LNCaP clone FGC (cell line): ENCODE measurements at regions not wholly inside any gene's neighbourhood (a gene's known extent, or its start where the extent isn't known, plus 50 kb on each side); places are given as distances from the start of the nearest gene placed in this dataset.
A peak's percentile ranks its signal among the peaks of the same experiment; 100 is the strongest.

Experiments used
- DNase-seq: peaks from one replicate; pipeline ENCODE4 v3.0.0-alpha.2; 2011; ENCODE audit warnings: low read depth
- H3K4me3 ChIP-seq: 2 replicates; pipeline ENCODE4 v1.5.1; 2011; ENCODE audit warnings: mild to moderate bottlenecking, low read depth, low read length, control low read depth
- CTCF ChIP-seq: IDR thresholded peaks from 2 replicates; pipeline ENCODE4 v1.5.1; 2012; ENCODE audit warnings: mild to moderate bottlenecking; ENCODE audit not compliant: control insufficient read depth, insufficient read depth; ENCODE audit errors: extremely low read depth

GRCh38 chr5:23703940-23704855 lies 196.8 kb downstream of the PRDM9 start:
- no peak overlapping the region for H3K4me3 ChIP-seq
- peak; percentile 93 for DNase-seq
- TF ChIP-seq CTCF: no peak

- TF ChIP-seq CTCF: no peak
- DNase-seq: no peak
- H3K4me3 ChIP-seq: no peak overlapping the region
These were observed 210.1 kb downstream of the PRDM9 start for GRCh38 chr5:23717486-23717885.

- no peak for DNase-seq
- no peak overlapping the region for H3K4me3 ChIP-seq
- no peak for TF ChIP-seq CTCF
These were observed 211.2 kb downstream of the PRDM9 start for GRCh38 chr5:23718564-23718963.

GRCh38 chr5:23721336-23721735 lies 213.9 kb downstream of the PRDM9 start:
- no peak for TF ChIP-seq CTCF
- H3K4me3 ChIP-seq: no peak overlapping the region
- no peak for DNase-seq

- peak; percentile 98 for DNase-seq
- no peak for TF ChIP-seq CTCF
- peak overlapping the region; percentile 40 for H3K4me3 ChIP-seq
These were observed 219.9 kb downstream of the PRDM9 start for GRCh38 chr5:23727271-23727670.

- DNase-seq: no peak
- TF ChIP-seq CTCF: no peak
- no peak overlapping the region for H3K4me3 ChIP-seq
These were observed 222.6 kb downstream of the PRDM9 start for GRCh38 chr5:23730023-23730422.

- no peak overlapping the region for H3K4me3 ChIP-seq
- peak; percentile 78 for DNase-seq
- no peak for TF ChIP-seq CTCF
These were observed 232.6 kb downstream of the PRDM9 start for GRCh38 chr5:23740029-23740428.
